ENCODE measurements at regions not wholly inside any gene's neighbourhood (a gene's known extent, or its start where the extent isn't known, plus 50 kb on each side); places are given as distances from the start of the nearest gene placed in this dataset.
"Not testable (repeated sequence)": the region's sequence is repeated elsewhere in the genome, so short reads cannot be mapped to it uniquely, and the experiment has no call there.

- no peak for DNase-seq (ENCODE audit: low read depth in 3 of 3)
Measured at GRCh38 chr10:62655337-62655994, 149.1 kb upstream of the ADO start.

GRCh38 chr10:62657244-62657835 is 147.2 kb upstream of the ADO start:
- no peak for DNase-seq (ENCODE audit: low read depth in 3 of 3)

- DNase-seq (ENCODE audit: low read depth in 3 of 3) = no peak
Measured at GRCh38 chr10:62658516-62658915, 146.0 kb upstream of the ADO start.

GRCh38 chr10:62661143-62661542 is 143.4 kb upstream of the ADO start:
- no peak for DNase-seq (ENCODE audit: low read depth in 3 of 3)

GRCh38 chr10:62662486-62662885 is 142.0 kb upstream of the ADO start:
- DNase-seq (ENCODE audit: low read depth in 3 of 3) = no peak

GRCh38 chr10:62665771-62666170 is 138.7 kb upstream of the ADO start:
- DNase-seq (ENCODE audit: low read depth in 3 of 3) = no peak

GRCh38 chr10:62666275-62666674 is 138.2 kb upstream of the ADO start:
- DNase-seq (ENCODE audit: low read depth in 3 of 3) = no peak

- no peak for DNase-seq (ENCODE audit: low read depth in 3 of 3)
Measured at GRCh38 chr10:62669341-62669740, 135.2 kb upstream of the ADO start.

- DNase-seq (ENCODE audit: low read depth in 3 of 3) = no peak
Measured at GRCh38 chr10:62671104-62671503, 133.4 kb upstream of the ADO start.

- peak; percentile 47 to 72 (median 63) for DNase-seq (ENCODE audit: low read depth in 3 of 3)
Measured at GRCh38 chr10:62681211-62681940, 123.1 kb upstream of the ADO start.

- DNase-seq (ENCODE audit: low read depth in 3 of 3) = no peak
Measured at GRCh38 chr10:62684911-62685310, 119.6 kb upstream of the ADO start.

GRCh38 chr10:62687230-62687748 is 117.2 kb upstream of the ADO start:
- DNase-seq (ENCODE audit: low read depth in 3 of 3) = no peak

- no peak for DNase-seq (ENCODE audit: low read depth in 3 of 3)
Measured at GRCh38 chr10:62688971-62689700, 115.4 kb upstream of the ADO start.

- no peak for DNase-seq (ENCODE audit: low read depth in 3 of 3)
Measured at GRCh38 chr10:62689712-62690111, 114.8 kb upstream of the ADO start.

GRCh38 chr10:62690703-62691102 is 113.8 kb upstream of the ADO start:
- DNase-seq (ENCODE audit: low read depth in 3 of 3) = no peak

- no peak for DNase-seq (ENCODE audit: low read depth in 3 of 3)
Measured at GRCh38 chr10:62691336-62691735, 113.2 kb upstream of the ADO start.

GRCh38 chr10:62692085-62692484 is 112.4 kb upstream of the ADO start:
- no peak for DNase-seq (ENCODE audit: low read depth in 3 of 3)

GRCh38 chr10:62693306-62693705 is 111.2 kb upstream of the ADO start:
- no peak for DNase-seq (ENCODE audit: low read depth in 3 of 3)

GRCh38 chr10:62694537-62695126 is 109.9 kb upstream of the ADO start:
- no peak for DNase-seq (ENCODE audit: low read depth in 3 of 3)

- no peak for DNase-seq (ENCODE audit: low read depth in 3 of 3)
Measured at GRCh38 chr10:62696798-62697197, 107.7 kb upstream of the ADO start.

- no peak for DNase-seq (ENCODE audit: low read depth in 3 of 3)
Measured at GRCh38 chr10:62699148-62699547, 105.4 kb upstream of the ADO start.

GRCh38 chr10:62704121-62704520 is 100.4 kb upstream of the ADO start:
- DNase-seq (ENCODE audit: low read depth in 3 of 3) = not testable (repeated sequence)
